OCI-LY7 (cell line): ENCODE measurements at regions not wholly inside any gene's neighbourhood (a gene's known extent, or its start where the extent isn't known, plus 50 kb on each side); places are given as distances from the start of the nearest gene placed in this dataset.

Experiments
- BruUV-seq: library from RNA; stranded (reverse); fragments of 400-500 nt; replicated peaks from 2 replicates; lab custom pipeline; 2021; lab: Mats Ljungman, UMichigan
- CTCF ChIA-PET: fragments of 300-600 bp; sonication (Branson Sonifier 250); formaldehyde crosslinking; loops from one replicate; lab custom pipeline; 2022; ENCODE audit warnings: antibody characterized with exemption; ENCODE audit not compliant: unreplicated experiment; lab: Charles Lee
- POLR2A ChIA-PET: fragments of 300-600 bp; sonication (Branson Sonifier 250); formaldehyde crosslinking; loops from one replicate; lab custom pipeline; 2022; ENCODE audit warnings: antibody characterized with exemption; lab: Charles Lee
- DNase-seq: peaks from one replicate; pipeline ENCODE4 v3.0.0-alpha.2; 2015; ENCODE audit warnings: low spot score
- H2AFZ ChIP-seq: fragments of 200-600 bp; sonication (generic), shearing (Covaris generic); 2 replicates; pipeline ENCODE4 v1.6.1; 2014; ENCODE audit warnings: mild to moderate bottlenecking, antibody characterized with exemption, low read length, moderate library complexity
- H3K27ac ChIP-seq: fragments of 200-600 bp; sonication (generic); 2 replicates; pipeline ENCODE4 v1.5.1; 2014; ENCODE audit warnings: mixed run types, low read depth, mild to moderate bottlenecking, moderate library complexity, low read length, inconsistent platforms; ENCODE audit not compliant: poor library complexity, severe bottlenecking
- H3K36me3 ChIP-seq: fragments of 200-600 bp; sonication (generic); 2 replicates; pipeline ENCODE4 v1.6.1; 2014; ENCODE audit warnings: mild to moderate bottlenecking, antibody characterized with exemption, low read length, moderate library complexity, mixed read lengths; ENCODE audit not compliant: insufficient read depth
- H3K4me1 ChIP-seq: fragments of 200-600 bp; sonication (generic); 2 replicates; pipeline ENCODE4 v1.5.1; 2014; ENCODE audit warnings: mild to moderate bottlenecking, low read length; ENCODE audit not compliant: insufficient read depth, poor library complexity, severe bottlenecking
- H3K4me2 ChIP-seq: fragments of 200-600 bp; sonication (generic); 2 replicates; pipeline ENCODE4 v1.6.1; 2014; ENCODE audit warnings: mild to moderate bottlenecking, low read length
- H3K4me3 ChIP-seq: fragments of 200-600 bp; sonication (generic); 2 replicates; pipeline ENCODE4 v1.5.1; 2014; ENCODE audit warnings: mild to moderate bottlenecking, low read depth, low read length; ENCODE audit not compliant: poor library complexity, severe bottlenecking
- H3K79me2 ChIP-seq: fragments of 200-600 bp; sonication (generic); 2 replicates; pipeline ENCODE4 v1.6.1; 2016; ENCODE audit warnings: low read depth, mild to moderate bottlenecking, low read length, moderate library complexity, mixed read lengths; ENCODE audit not compliant: insufficient read depth
- H3K9me2 ChIP-seq: fragments of 200-600 bp; sonication (generic); 2 replicates; pipeline ENCODE4 v1.6.1; 2016; ENCODE audit warnings: mild to moderate bottlenecking, low read length, mixed read lengths; ENCODE audit not compliant: insufficient read depth
- H3K9me3 ChIP-seq: fragments of 200-600 bp; sonication (generic); 2 replicates; pipeline ENCODE4 v1.6.1; 2014; ENCODE audit warnings: mild to moderate bottlenecking, mixed run types, low read length, mixed read lengths
- H4K20me1 ChIP-seq: fragments of 200-600 bp; sonication (generic); 2 replicates; pipeline ENCODE4 v1.6.1; 2014; ENCODE audit warnings: mild to moderate bottlenecking, antibody characterized with exemption, low read length, moderate library complexity, mixed read lengths; ENCODE audit not compliant: insufficient read depth
- EZH2phosphoT487 ChIP-seq: fragments of 200-600 bp; sonication (generic); IDR thresholded peaks from 2 replicates; pipeline ENCODE4 v1.6.1; 2018; ENCODE audit warnings: low read depth, borderline replicate concordance, mild to moderate bottlenecking, mixed run types, antibody characterized with exemption, low read length, moderate library complexity, mixed read lengths
- intact Hi-C: fragments of 100-400 bp; cut with micrococcal nuclease; formaldehyde crosslinking; loops from one replicate; pipeline ENCODE4 v1.10.0; 2022; ENCODE audit not compliant: unreplicated experiment
- TF ChIP-seq, protein P1 (sequence below): fragments of 200-600 bp; sonication (generic); conservative IDR thresholded peaks from 2 replicates; pipeline ENCODE4 v1.5.1; 2014; ENCODE audit warnings: mild to moderate bottlenecking, antibody characterized with exemption, low read length, moderate library complexity, mixed read lengths

- no peak overlapping the region for H2AFZ ChIP-seq
- H3K9me3 ChIP-seq = no peaks in the 10 kb centered on the region
- TF ChIP-seq, protein P1, sequence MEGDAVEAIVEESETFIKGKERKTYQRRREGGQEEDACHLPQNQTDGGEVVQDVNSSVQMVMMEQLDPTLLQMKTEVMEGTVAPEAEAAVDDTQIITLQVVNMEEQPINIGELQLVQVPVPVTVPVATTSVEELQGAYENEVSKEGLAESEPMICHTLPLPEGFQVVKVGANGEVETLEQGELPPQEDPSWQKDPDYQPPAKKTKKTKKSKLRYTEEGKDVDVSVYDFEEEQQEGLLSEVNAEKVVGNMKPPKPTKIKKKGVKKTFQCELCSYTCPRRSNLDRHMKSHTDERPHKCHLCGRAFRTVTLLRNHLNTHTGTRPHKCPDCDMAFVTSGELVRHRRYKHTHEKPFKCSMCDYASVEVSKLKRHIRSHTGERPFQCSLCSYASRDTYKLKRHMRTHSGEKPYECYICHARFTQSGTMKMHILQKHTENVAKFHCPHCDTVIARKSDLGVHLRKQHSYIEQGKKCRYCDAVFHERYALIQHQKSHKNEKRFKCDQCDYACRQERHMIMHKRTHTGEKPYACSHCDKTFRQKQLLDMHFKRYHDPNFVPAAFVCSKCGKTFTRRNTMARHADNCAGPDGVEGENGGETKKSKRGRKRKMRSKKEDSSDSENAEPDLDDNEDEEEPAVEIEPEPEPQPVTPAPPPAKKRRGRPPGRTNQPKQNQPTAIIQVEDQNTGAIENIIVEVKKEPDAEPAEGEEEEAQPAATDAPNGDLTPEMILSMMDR = no peak
- no peaks in the 10 kb centered on the region for H3K9me2 ChIP-seq
- no peak overlapping the region for H3K4me3 ChIP-seq
- H4K20me1 ChIP-seq = no peaks in the 10 kb centered on the region
- CTCF ChIA-PET = no interaction called here
- intact Hi-C loops = no loop called here
- no peaks in the 10 kb centered on the region for H3K4me1 ChIP-seq
- no peaks in the 10 kb centered on the region for H3K79me2 ChIP-seq
- H3K4me2 ChIP-seq = no peak overlapping the region
- DNase-seq = no peak
- no TSS peak for BruUV-seq
- POLR2A ChIA-PET = interaction anchor here (1.1 kb wide), 1 partner anchor 11 kb away, joined by 3 read pairs; no protein-coding TSS in a partner anchor
- no peaks in the 10 kb centered on the region for H3K36me3 ChIP-seq
- H3K27ac ChIP-seq = no peak overlapping the region
These were observed 179.8 kb upstream of the REG3G start for GRCh38 chr2:78845664-78846185.

DNA sequence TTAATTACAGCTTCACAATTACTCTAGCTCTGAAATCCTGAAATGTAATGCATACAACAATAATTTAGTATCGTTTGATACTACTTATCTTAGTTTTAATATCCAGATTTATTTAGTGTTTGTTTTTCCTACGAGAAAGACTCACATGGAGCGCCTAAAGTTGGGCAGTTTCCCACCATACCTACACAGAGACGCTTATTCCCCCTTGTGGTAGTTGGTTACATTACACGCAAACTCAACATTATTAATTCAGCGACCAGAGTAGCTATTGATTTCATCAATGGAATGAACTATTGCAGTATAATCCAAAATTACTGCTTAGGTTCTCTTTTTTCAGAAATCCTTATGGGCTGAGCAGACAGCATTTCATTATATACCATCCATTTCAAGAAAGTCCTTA is 164.0 kb upstream of the REG3G start:
- no peak overlapping the region for H2AFZ ChIP-seq
- ChIA-PET POLR2A (interaction anchor here (0.7 kb wide), 1 partner anchor 58 kb away, joined by 3 read pairs; no protein-coding TSS in a partner anchor), CTCF (no interaction called here)
- H3K9me2 ChIP-seq = no peaks in the 10 kb centered on the region
- DNase-seq = peak; percentile 31
- H3K4me3 ChIP-seq = no peak overlapping the region
- no peaks in the 10 kb centered on the region for H3K4me1 ChIP-seq
- intact Hi-C loops = no loop called here
- H3K27ac ChIP-seq = no peak overlapping the region
- TF ChIP-seq, protein P1 = peak; percentile 79
- no peak for TF ChIP-seq EZH2phosphoT487
- no peaks in the 10 kb centered on the region for H3K36me3 ChIP-seq
- H3K4me2 ChIP-seq = no peak overlapping the region
- no peaks in the 10 kb centered on the region for H3K79me2 ChIP-seq
- no TSS peak for BruUV-seq
- no peaks in the 10 kb centered on the region for H3K9me3 ChIP-seq
- H4K20me1 ChIP-seq = no peaks in the 10 kb centered on the region

DNA sequence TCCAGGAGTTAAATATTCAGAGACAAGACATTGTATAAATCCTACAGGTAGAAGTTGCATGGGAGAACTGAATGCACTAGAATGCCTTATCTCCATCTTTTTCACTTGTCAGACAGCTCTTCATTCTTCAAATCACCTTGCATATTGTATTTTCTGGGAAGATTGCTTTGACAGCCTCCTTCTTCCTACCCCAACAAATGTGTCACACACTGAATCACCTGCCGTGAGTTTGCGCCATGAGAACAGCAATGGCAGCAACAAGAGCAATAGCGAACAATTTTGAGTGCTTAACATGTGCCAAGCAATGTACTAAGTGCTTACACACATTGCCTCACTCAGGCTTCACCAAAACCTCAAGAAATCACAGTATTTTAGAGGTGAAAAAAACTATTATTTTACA is 161.3 kb upstream of the REG3G start:
- Histone ChIP-seq H3K9me2 (0 out of 2 replicates have a peak, but pooled peaks cover 4% of the 10 kb centered on the region), H3K36me3 (no peaks in the 10 kb centered on the region), H2AFZ (no peak overlapping the region), H3K4me3 (no peak overlapping the region), H3K27ac (no peak overlapping the region), H3K4me2 (no peak overlapping the region), H3K79me2 (no peaks in the 10 kb centered on the region), H3K4me1 (no peaks in the 10 kb centered on the region), H3K9me3 (no peaks in the 10 kb centered on the region), H4K20me1 (no peaks in the 10 kb centered on the region)
- TF ChIP-seq, protein P1 = no peak
- no peak for TF ChIP-seq EZH2phosphoT487
- no TSS peak for BruUV-seq
- intact Hi-C loops = no loop called here
- DNase-seq = no peak
- ChIA-PET POLR2A (interaction anchor here (0.7 kb wide), 1 partner anchor 118 kb away, joined by 8 read pairs; no protein-coding TSS in a partner anchor), CTCF (no interaction called here)
